Omental fat pad (tissue), 3 donors: ENCODE measurements at regions not wholly inside any gene's neighbourhood (a gene's known extent, or its start where the extent isn't known, plus 50 kb on each side); places are given as distances from the start of the nearest gene placed in this dataset.

Source experiments
- ATAC-seq: fragments of 150-250 bp; one replicate; pipeline ENCODE4 v1.9.1; 2016; ENCODE audit warnings: mild to moderate bottlenecking, moderate library complexity; ENCODE audit not compliant: low FRiP score
- DNase-seq: peaks from one replicate; pipeline ENCODE4 v3.0.0-alpha.2; 2019; ENCODE audit warnings: low spot score
- TF ChIP-seq, protein P1 (sequence below), 3 donors: fragments of 450-650 bp; IDR thresholded peaks; one replicate each; pipeline ENCODE4 v1.5.1; 2016 to 2017; ENCODE audit warnings: antibody characterized with exemption in 3 of 3, mild to moderate bottlenecking in 3 of 3, moderate library complexity in 2 of 3

DNA sequence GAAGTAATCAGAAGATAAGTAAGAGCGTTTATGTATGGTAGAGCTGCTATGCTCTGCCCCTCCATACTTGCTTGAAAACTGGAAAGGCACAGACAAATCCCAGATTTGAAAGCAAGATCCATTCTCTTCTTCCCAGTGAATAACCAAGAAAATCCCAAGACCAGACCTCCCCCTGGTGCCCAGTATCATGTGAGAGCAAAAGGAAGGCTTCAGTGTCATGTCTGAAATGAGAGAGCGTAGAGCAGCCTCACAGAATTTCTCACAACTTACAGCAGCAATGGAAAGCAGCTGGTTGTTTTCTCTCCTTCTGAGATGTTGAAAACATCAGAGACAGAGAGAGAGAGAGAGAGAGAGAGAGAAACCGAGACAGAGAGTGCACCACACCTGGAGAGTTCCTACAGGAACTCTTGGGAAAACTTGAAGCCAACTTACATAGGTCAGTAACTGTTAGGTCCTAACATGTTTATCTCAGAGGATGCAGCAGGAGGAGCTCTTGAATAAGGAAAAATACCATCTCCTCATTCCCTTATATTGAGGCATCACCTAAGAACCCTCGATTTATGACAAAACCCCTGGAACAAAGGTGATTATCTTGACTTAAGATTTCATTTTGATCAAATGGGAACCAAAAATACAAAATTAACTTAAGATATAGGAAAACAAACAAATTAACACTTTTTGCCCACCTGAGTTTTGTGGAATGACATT is 273.3 kb downstream of the NSUN3 start:
- DNase-seq (no peak), ATAC-seq (no peak)
- TF ChIP-seq, protein P1, sequence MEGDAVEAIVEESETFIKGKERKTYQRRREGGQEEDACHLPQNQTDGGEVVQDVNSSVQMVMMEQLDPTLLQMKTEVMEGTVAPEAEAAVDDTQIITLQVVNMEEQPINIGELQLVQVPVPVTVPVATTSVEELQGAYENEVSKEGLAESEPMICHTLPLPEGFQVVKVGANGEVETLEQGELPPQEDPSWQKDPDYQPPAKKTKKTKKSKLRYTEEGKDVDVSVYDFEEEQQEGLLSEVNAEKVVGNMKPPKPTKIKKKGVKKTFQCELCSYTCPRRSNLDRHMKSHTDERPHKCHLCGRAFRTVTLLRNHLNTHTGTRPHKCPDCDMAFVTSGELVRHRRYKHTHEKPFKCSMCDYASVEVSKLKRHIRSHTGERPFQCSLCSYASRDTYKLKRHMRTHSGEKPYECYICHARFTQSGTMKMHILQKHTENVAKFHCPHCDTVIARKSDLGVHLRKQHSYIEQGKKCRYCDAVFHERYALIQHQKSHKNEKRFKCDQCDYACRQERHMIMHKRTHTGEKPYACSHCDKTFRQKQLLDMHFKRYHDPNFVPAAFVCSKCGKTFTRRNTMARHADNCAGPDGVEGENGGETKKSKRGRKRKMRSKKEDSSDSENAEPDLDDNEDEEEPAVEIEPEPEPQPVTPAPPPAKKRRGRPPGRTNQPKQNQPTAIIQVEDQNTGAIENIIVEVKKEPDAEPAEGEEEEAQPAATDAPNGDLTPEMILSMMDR (IDR thresholded peaks at IDR 0.05) = no peak

DNA sequence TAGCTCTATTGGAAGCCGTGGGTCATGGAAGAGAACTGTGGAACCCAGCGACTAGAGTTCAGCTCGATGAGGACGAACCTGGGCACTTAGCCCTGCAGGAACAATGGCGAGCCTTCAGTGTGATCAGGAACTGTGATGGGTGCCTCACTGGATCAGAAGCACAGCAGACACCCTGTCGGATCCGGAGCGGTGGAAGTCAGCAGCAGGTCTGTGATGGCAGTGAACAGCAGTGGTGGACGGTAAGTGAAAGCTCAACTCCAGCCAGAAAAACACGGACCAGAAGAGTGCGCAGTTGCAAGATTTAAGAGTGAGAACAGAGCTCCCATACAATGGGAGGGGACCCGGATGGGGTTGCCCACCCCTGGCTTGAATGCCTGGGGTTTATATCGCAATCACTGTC is 282.2 kb downstream of the NSUN3 start:
- no peak for ATAC-seq

DNA sequence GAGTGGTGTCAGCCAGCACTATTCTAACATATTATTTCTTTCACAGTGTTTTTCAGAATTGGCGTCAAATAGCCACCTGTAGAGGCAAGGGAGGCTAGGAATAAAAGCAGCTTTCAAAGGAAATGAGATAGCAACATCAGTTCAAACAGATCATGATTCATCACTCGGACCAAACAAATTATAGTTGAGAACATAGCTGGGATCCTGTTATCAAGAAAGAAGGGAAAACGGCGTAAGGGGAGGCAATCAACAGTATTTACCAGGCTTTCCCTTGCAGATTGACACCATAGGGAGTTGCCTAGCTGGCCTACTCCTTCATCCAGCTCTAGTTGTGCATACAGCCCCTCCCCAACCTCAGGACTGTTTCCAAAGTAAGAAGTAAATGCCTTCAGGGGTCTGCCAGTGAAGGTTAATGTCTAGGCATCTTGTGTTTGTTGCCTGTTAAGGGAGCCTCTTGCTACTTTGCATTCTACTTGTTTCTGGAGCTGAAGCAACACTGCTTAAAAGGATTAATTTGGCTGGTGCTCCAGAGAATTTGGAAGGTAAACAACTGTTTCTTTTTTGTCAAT is 286.5 kb downstream of the NSUN3 start:
- DNase-seq = no peak
- peak; percentile 57 for ATAC-seq
- TF ChIP-seq, protein P1 (IDR thresholded peaks at IDR 0.05) = no peak

More for the DNA sequence above, 282.2 kb downstream of the NSUN3 start:
- no peak for DNase-seq
- TF ChIP-seq, protein P1 (IDR thresholded peaks at IDR 0.05) = no peak

DNA sequence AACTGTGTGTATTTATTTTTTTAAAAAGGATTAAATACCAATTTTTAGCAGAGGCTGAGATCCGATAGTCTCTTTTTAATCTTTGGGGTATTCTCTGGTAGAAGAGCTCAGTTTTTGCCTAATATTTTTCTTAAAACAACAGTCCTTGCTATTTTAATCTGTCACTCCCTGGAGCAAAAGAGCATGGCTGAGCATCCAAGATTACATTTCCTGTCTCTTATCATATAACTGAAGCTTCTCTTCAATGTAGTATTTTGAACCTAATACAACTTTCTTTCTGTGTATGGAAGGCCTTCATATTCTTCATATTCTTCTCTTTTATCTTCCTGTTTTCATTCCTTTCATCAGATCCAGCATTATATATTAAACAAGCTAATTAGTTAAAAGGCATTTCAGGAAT is 293.7 kb downstream of the NSUN3 start:
- no peak for DNase-seq
- no peak for ATAC-seq
- TF ChIP-seq, protein P1 (IDR thresholded peaks at IDR 0.05) = no peak

DNA sequence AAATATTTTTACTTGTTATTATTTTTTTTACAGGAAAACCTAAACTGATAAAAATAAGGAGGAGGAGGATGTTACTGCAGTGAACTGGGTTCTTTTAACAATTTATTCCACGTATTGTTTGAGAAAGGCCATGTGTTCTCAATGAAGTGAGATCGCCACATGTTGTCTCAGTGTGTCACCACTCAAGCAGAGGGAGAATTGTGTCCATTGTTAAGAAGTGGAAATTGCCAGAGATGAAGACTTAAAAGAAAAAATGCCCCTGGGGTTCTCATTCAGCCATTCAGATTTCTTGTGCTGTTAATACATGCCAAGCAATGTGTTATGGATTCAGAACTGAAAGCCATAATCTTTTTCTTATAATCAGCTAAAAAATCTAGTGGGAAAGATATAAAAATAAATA is 297.1 kb downstream of the NSUN3 start:
- TF ChIP-seq, protein P1 (IDR thresholded peaks at IDR 0.05) = no peak
- ATAC-seq = no peak
- no peak for DNase-seq

DNA sequence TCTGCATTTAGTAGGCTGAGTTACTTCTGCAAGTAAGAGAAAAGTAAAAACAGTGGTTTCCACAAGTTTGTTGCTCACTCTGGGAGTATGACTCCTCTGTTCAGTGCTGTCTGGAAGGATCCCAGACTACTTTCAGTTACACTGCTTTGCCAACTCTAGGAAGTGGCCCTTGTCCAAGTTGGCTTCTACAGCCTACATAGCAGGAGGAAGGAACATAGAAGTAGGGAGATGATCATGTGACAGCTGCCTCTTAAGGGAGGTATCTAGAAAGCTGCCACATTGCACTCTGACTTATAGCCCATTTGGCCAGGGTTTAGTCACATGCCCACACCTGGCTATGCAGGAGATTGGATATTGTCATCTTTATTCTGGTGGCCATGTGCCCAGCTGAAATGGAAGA is 298.1 kb downstream of the NSUN3 start:
- DNase-seq (no peak), ATAC-seq (peak; percentile 70)
- TF ChIP-seq, protein P1 (IDR thresholded peaks at IDR 0.05) = no peak

DNA sequence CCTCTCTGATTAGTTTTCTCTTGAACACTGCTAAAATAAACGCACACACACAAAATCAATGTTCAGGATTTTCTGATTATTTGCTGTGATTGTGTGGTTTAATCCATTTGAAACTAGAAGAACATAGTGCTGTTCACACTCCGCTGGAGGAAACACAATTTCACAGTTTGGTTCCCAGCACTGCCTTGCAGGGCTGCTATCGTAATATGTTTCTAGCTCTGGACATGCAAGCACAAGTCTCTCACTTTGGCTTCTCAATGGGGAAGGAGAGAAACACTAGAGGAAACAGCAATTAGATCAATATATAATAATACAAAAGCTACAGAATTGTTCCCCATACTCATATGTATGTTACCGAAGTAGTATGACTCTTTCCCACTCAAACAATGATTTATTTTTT is 299.5 kb downstream of the NSUN3 start:
- no peak for DNase-seq
- TF ChIP-seq, protein P1 (IDR thresholded peaks at IDR 0.05) = no peak
- ATAC-seq = no peak
